Gastrocnemius medialis (tissue), 4 donors: ENCODE measurements at regions not wholly inside any gene's neighbourhood (a gene's known extent, or its start where the extent isn't known, plus 50 kb on each side); places are given as distances from the start of the nearest gene placed in this dataset.

ENCODE experiments used
- ATAC-seq, 2 donors: fragments of 150-250 bp; one replicate each; pipeline ENCODE4 v1.9.1; 2016
- DNase-seq, 2 donors: peaks; one replicate each; pipeline ENCODE4 v3.0.0-alpha.2; 2019
- H3K27ac ChIP-seq, 4 donors: fragments of 200-600 bp; sonication (generic); 1 replicate in 1 of 4; 2 replicates in 3 of 4; pipeline ENCODE4 v1.5.1; 2016 to 2018; ENCODE audit warnings: mild to moderate bottlenecking in 2 of 4, moderate library complexity in 1 of 4
- H3K27me3 ChIP-seq, 3 donors: fragments of 200-600 bp; sonication (generic) in 2 of 3; 1 replicate in 1 of 3; 2 replicates in 2 of 3; pipeline versions ENCODE4 v1.5.1 to v1.6.0; 2016 to 2019; ENCODE audit warnings: mild to moderate bottlenecking in 1 of 3, moderate library complexity in 1 of 3
- H3K36me3 ChIP-seq, 2 donors: fragments of 200-600 bp; sonication (generic) in 1 of 2; one replicate each; pipeline ENCODE4 v1.5.1; 2017 to 2018
- H3K4me1 ChIP-seq, 2 donors: fragments of 200-600 bp; sonication (generic) in 1 of 2; one replicate each; pipeline ENCODE4 v1.5.1; 2016 to 2017; ENCODE audit warnings: mild to moderate bottlenecking in 2 of 2
- H3K4me3 ChIP-seq, 4 donors: fragments of 200-600 bp; sonication (generic) in 3 of 4; 1 replicate in 1 of 4; 2 replicates in 3 of 4; pipeline ENCODE4 v1.5.1; 2016 to 2019; ENCODE audit warnings: mild to moderate bottlenecking in 2 of 4
- H3K9me3 ChIP-seq, 3 donors: fragments of 200-600 bp; sonication (generic) in 2 of 3; 1 replicate in 1 of 3; 2 replicates in 2 of 3; pipeline ENCODE4 v1.5.1; 2016 to 2019
- CTCF ChIP-seq, 5 experiments: fragments of 450-650 bp in 3 of 5; fragments of 200-600 bp in 2 of 5; sonication (generic) in 2 of 5; IDR thresholded peaks in 4 of 5; conservative IDR thresholded peaks in 1 of 5; 1 replicate in 4 of 5; 2 replicates in 1 of 5; pipeline ENCODE4 v1.5.1; 2016 to 2019; ENCODE audit warnings: antibody characterized with exemption in 5 of 5, mild to moderate bottlenecking in 3 of 5, moderate library complexity in 3 of 5
- POLR2A ChIP-seq, 2 donors: fragments of 450-650 bp; IDR thresholded peaks; one replicate each; pipeline ENCODE4 v1.6.1; 2017; ENCODE audit warnings: antibody characterized with exemption in 2 of 2, mild to moderate bottlenecking in 2 of 2, moderate library complexity in 2 of 2
- in situ Hi-C, 4 donors: fragments of 200-750 bp; cut with MboI; loops; one replicate each; pipeline versions ENCODE4 v1.15.0 to v1.8.0; 2017; ENCODE audit warnings: low sequenced_read_pairs in 4 of 4
- intact Hi-C: fragments of 100-400 bp; cut with DNase I; formaldehyde crosslinking; loops from one replicate; pipeline ENCODE4 v1.15.1; 2023; ENCODE audit warnings: low total_unique reads

- intact Hi-C loops (no loop called here), in situ Hi-C loops (no loop called here)
- Histone ChIP-seq H3K27me3 (no peaks in the 10 kb centered on the region), H3K9me3 (no peaks in the 10 kb centered on the region), H3K27ac (no peak overlapping the region), H3K4me1 (no peaks in the 10 kb centered on the region), H3K36me3 (no peaks in the 10 kb centered on the region), H3K4me3 (no peak overlapping the region)
- no peak for ATAC-seq
- no peak for TF ChIP-seq CTCF (IDR thresholded peaks at IDR 0.05 in 4 of 5, conservative IDR thresholded peaks at IDR 0.05 in 1 of 5)
- no peak for TF ChIP-seq POLR2A (IDR thresholded peaks at IDR 0.05)
- no peak for DNase-seq
These were observed 326.7 kb upstream of the RPS6KA3 start for GRCh38 chrX:20593402-20593801.

- intact Hi-C loops = no loop called here
- in situ Hi-C loops = no loop called here
These were observed 324.5 kb upstream of the RPS6KA3 start for GRCh38 chrX:20591246-20591645.

GRCh38 chrX:20585782-20586181 is 319.1 kb upstream of the RPS6KA3 start:
- ATAC-seq = no peak

More at GRCh38 chrX:20591246-20591645, 324.5 kb upstream of the RPS6KA3 start:
- Histone ChIP-seq H3K4me3 (no peak overlapping the region), H3K27ac (no peak overlapping the region), H3K36me3 (no peaks in the 10 kb centered on the region), H3K4me1 (no peaks in the 10 kb centered on the region), H3K27me3 (no peaks in the 10 kb centered on the region), H3K9me3 (no peaks in the 10 kb centered on the region)
- no peak for DNase-seq
- no peak for ATAC-seq
- TF ChIP-seq POLR2A (IDR thresholded peaks at IDR 0.05) = no peak
- no peak for TF ChIP-seq CTCF (IDR thresholded peaks at IDR 0.05 in 4 of 5, conservative IDR thresholded peaks at IDR 0.05 in 1 of 5)

GRCh38 chrX:20571611-20572010 is 304.9 kb upstream of the RPS6KA3 start:
- Histone ChIP-seq H3K27ac (no peak overlapping the region), H3K4me1 (no peaks in the 10 kb centered on the region), H3K36me3 (no peaks in the 10 kb centered on the region), H3K27me3 (peaks cover 0 to 4% (median 0%) of the 10 kb centered on the region in 3 donors), H3K4me3 (no peak overlapping the region), H3K9me3 (no peaks in the 10 kb centered on the region)
- no peak for DNase-seq
- intact Hi-C loops = no loop called here
- TF ChIP-seq CTCF (IDR thresholded peaks at IDR 0.05 in 4 of 5, conservative IDR thresholded peaks at IDR 0.05 in 1 of 5) (no peak), POLR2A (IDR thresholded peaks at IDR 0.05) (no peak)
- in situ Hi-C loops = no loop called here
- no peak for ATAC-seq

More at GRCh38 chrX:20585782-20586181, 319.1 kb upstream of the RPS6KA3 start:
- in situ Hi-C loops = no loop called here
- H3K36me3 ChIP-seq = no peaks in the 10 kb centered on the region
- TF ChIP-seq POLR2A (IDR thresholded peaks at IDR 0.05) (no peak), CTCF (IDR thresholded peaks at IDR 0.05 in 4 of 5, conservative IDR thresholded peaks at IDR 0.05 in 1 of 5) (no peak)
- no peaks in the 10 kb centered on the region for H3K4me1 ChIP-seq
- no peaks in the 10 kb centered on the region for H3K9me3 ChIP-seq
- intact Hi-C loops = no loop called here
- H3K27ac ChIP-seq = no peak overlapping the region
- DNase-seq = no peak
- no peak overlapping the region for H3K4me3 ChIP-seq
- H3K27me3 ChIP-seq = no peaks in the 10 kb centered on the region

- Histone ChIP-seq H3K4me1 (no peaks in the 10 kb centered on the region), H3K27ac (no peak overlapping the region), H3K27me3 (peaks cover 0 to 4% (median 0%) of the 10 kb centered on the region in 3 donors), H3K36me3 (no peaks in the 10 kb centered on the region), H3K9me3 (no peaks in the 10 kb centered on the region), H3K4me3 (no peak overlapping the region)
- DNase-seq = no peak
- no peak for TF ChIP-seq POLR2A (IDR thresholded peaks at IDR 0.05)
- TF ChIP-seq CTCF (IDR thresholded peaks at IDR 0.05 in 4 of 5, conservative IDR thresholded peaks at IDR 0.05 in 1 of 5) = no peak
- no peak for ATAC-seq
- intact Hi-C loops (no loop called here), in situ Hi-C loops (no loop called here)
These were observed 300.4 kb upstream of the RPS6KA3 start for GRCh38 chrX:20567108-20567507.
